ENCODE measurements at regions not wholly inside any gene's neighbourhood (a gene's known extent, or its start where the extent isn't known, plus 50 kb on each side); places are given as distances from the start of the nearest gene placed in this dataset.

GRCh38 chr4:83785891-83786290 is 250.0 kb downstream of the GPAT3 start:
- no peaks in the 10 kb centered on the region for H3K36me3 ChIP-seq
- H3K27me3 ChIP-seq = no peaks in the 10 kb centered on the region
- no peak for DNase-seq
- H3K4me3 ChIP-seq = no peak overlapping the region
- in situ Hi-C loops (cut with MboI; ENCODE audit: low sequenced_read_pairs in 4 of 4) (no loop called here), intact Hi-C loops (cut with DNase I; ENCODE audit: low total_unique reads) (no loop called here)
- H3K27ac ChIP-seq = no peak overlapping the region
- no peaks in the 10 kb centered on the region for H3K4me1 ChIP-seq
- H3K9me3 ChIP-seq = no peaks in the 10 kb centered on the region
- no peak for ATAC-seq
- TF ChIP-seq CTCF (IDR thresholded peaks at IDR 0.05 in 4 of 5, conservative IDR thresholded peaks at IDR 0.05 in 1 of 5) (no peak), POLR2A (IDR thresholded peaks at IDR 0.05) (no peak)

- Histone ChIP-seq H3K9me3 (no peaks in the 10 kb centered on the region), H3K4me1 (no peaks in the 10 kb centered on the region)
- intact Hi-C loops (cut with DNase I; ENCODE audit: low total_unique reads) = no loop called here
These were observed 247.3 kb downstream of the GPAT3 start for GRCh38 chr4:83783215-83783614.

GRCh38 chr4:83782591-83782990 is 246.7 kb downstream of the GPAT3 start:
- no peak for TF ChIP-seq POLR2A (IDR thresholded peaks at IDR 0.05)
- TF ChIP-seq CTCF (IDR thresholded peaks at IDR 0.05 in 4 of 5, conservative IDR thresholded peaks at IDR 0.05 in 1 of 5) = no peak
- Histone ChIP-seq H3K27ac (no peak overlapping the region), H3K4me1 (no peaks in the 10 kb centered on the region), H3K36me3 (no peaks in the 10 kb centered on the region), H3K9me3 (no peaks in the 10 kb centered on the region), H3K27me3 (no peaks in the 10 kb centered on the region), H3K4me3 (no peak overlapping the region)
- intact Hi-C loops (cut with DNase I; ENCODE audit: low total_unique reads) (no loop called here), in situ Hi-C loops (cut with MboI; ENCODE audit: low sequenced_read_pairs in 4 of 4) (no loop called here)
- DNase-seq = no peak
- ATAC-seq = no peak

More at GRCh38 chr4:83783215-83783614, 247.3 kb downstream of the GPAT3 start:
- no peak for ATAC-seq
- Histone ChIP-seq H3K27me3 (no peaks in the 10 kb centered on the region), H3K4me3 (no peak overlapping the region), H3K36me3 (no peaks in the 10 kb centered on the region), H3K27ac (no peak overlapping the region)
- in situ Hi-C loops (cut with MboI; ENCODE audit: low sequenced_read_pairs in 4 of 4) = no loop called here
- no peak for DNase-seq
- no peak for TF ChIP-seq CTCF (IDR thresholded peaks at IDR 0.05 in 4 of 5, conservative IDR thresholded peaks at IDR 0.05 in 1 of 5)
- TF ChIP-seq POLR2A (IDR thresholded peaks at IDR 0.05) = no peak

- Histone ChIP-seq H3K27ac (no peak overlapping the region), H3K9me3 (no peaks in the 10 kb centered on the region), H3K4me1 (no peaks in the 10 kb centered on the region), H3K27me3 (no peaks in the 10 kb centered on the region), H3K4me3 (no peak overlapping the region), H3K36me3 (no peaks in the 10 kb centered on the region)
- TF ChIP-seq POLR2A (IDR thresholded peaks at IDR 0.05) (no peak), CTCF (IDR thresholded peaks at IDR 0.05 in 4 of 5, conservative IDR thresholded peaks at IDR 0.05 in 1 of 5) (no peak)
- intact Hi-C loops (cut with DNase I; ENCODE audit: low total_unique reads) (no loop called here), in situ Hi-C loops (cut with MboI; ENCODE audit: low sequenced_read_pairs in 4 of 4) (no loop called here)
- ATAC-seq = no peak
- DNase-seq = no peak
These were observed 245.5 kb downstream of the GPAT3 start for GRCh38 chr4:83781434-83781833.

GRCh38 chr4:83780053-83780733 is 244.3 kb downstream of the GPAT3 start:
- Histone ChIP-seq H3K4me1 (no peaks in the 10 kb centered on the region), H3K36me3 (no peaks in the 10 kb centered on the region), H3K4me3 (no peak overlapping the region), H3K9me3 (no peaks in the 10 kb centered on the region), H3K27me3 (no peaks in the 10 kb centered on the region), H3K27ac (no peak overlapping the region)
- intact Hi-C loops (cut with DNase I; ENCODE audit: low total_unique reads) (no loop called here), in situ Hi-C loops (cut with MboI; ENCODE audit: low sequenced_read_pairs in 4 of 4) (no loop called here)
- DNase-seq (no peak), ATAC-seq (no peak)
- no peak for TF ChIP-seq CTCF (IDR thresholded peaks at IDR 0.05 in 4 of 5, conservative IDR thresholded peaks at IDR 0.05 in 1 of 5)
- TF ChIP-seq POLR2A (IDR thresholded peaks at IDR 0.05) = no peak
